ENCODE measurements at regions not wholly inside any gene's neighbourhood (a gene's known extent, or its start where the extent isn't known, plus 50 kb on each side); places are given as distances from the start of the nearest gene placed in this dataset.
"Not testable (repeated sequence)": the region's sequence is repeated elsewhere in the genome, so short reads cannot be mapped to it uniquely, and the experiment has no call there.

DNA sequence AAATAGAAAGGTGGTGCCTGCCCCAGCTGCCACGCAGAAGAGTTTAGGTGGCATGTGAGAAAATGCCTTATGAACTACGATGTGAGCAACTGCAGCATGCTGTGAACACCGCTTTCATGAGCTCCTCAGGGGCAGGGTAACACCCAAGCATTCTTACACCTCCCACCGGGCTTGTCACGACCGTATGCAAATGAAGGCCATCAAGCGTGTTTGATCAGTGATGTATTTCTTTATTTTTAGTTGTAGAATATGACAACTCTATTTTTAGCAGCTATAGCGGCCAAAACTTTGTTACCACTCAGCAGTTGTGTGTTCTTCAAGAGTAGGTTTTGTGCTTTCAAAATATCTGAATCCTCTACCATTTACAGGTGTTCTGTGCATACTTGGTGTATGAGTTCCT is 58.1 kb upstream of the SAMD11 start:
- TF ChIP-seq, protein P1, sequence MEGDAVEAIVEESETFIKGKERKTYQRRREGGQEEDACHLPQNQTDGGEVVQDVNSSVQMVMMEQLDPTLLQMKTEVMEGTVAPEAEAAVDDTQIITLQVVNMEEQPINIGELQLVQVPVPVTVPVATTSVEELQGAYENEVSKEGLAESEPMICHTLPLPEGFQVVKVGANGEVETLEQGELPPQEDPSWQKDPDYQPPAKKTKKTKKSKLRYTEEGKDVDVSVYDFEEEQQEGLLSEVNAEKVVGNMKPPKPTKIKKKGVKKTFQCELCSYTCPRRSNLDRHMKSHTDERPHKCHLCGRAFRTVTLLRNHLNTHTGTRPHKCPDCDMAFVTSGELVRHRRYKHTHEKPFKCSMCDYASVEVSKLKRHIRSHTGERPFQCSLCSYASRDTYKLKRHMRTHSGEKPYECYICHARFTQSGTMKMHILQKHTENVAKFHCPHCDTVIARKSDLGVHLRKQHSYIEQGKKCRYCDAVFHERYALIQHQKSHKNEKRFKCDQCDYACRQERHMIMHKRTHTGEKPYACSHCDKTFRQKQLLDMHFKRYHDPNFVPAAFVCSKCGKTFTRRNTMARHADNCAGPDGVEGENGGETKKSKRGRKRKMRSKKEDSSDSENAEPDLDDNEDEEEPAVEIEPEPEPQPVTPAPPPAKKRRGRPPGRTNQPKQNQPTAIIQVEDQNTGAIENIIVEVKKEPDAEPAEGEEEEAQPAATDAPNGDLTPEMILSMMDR (IDR thresholded peaks at IDR 0.05 in 2 of 3, conservative IDR thresholded peaks at IDR 0.05 in 1 of 3; ENCODE audit: control insufficient read depth in 2 of 3, extremely low read depth in 1 of 3, insufficient read depth in 1 of 3, low read depth in 3 of 3, low read length in 3 of 3), result not testable (repeated sequence)
- TF ChIP-seq GABPA (IDR thresholded peaks at IDR 0.05; ENCODE audit: low read depth); EZH2 (IDR thresholded peaks at IDR 0.05; ENCODE audit: borderline replicate concordance, control insufficient read depth, low read depth, low read length); SMAD5 (IDR thresholded peaks at IDR 0.05; ENCODE audit: low read depth); POLR2A (IDR thresholded peaks at IDR 0.05; ENCODE audit: low read depth, low read length); CBFB (IDR thresholded peaks at IDR 0.05; ENCODE audit: low read depth); SUZ12 (IDR thresholded peaks at IDR 0.05; ENCODE audit: unreplicated experiment); SIN3A (IDR thresholded peaks at IDR 0.05; ENCODE audit: low read depth, low read length); CBX5 (IDR thresholded peaks at IDR 0.05; ENCODE audit: low read depth); TAF1 (IDR thresholded peaks at IDR 0.05; ENCODE audit: borderline replicate concordance, low read depth, low read length): not testable (repeated sequence)
- TF ChIP-seq, protein P2, sequence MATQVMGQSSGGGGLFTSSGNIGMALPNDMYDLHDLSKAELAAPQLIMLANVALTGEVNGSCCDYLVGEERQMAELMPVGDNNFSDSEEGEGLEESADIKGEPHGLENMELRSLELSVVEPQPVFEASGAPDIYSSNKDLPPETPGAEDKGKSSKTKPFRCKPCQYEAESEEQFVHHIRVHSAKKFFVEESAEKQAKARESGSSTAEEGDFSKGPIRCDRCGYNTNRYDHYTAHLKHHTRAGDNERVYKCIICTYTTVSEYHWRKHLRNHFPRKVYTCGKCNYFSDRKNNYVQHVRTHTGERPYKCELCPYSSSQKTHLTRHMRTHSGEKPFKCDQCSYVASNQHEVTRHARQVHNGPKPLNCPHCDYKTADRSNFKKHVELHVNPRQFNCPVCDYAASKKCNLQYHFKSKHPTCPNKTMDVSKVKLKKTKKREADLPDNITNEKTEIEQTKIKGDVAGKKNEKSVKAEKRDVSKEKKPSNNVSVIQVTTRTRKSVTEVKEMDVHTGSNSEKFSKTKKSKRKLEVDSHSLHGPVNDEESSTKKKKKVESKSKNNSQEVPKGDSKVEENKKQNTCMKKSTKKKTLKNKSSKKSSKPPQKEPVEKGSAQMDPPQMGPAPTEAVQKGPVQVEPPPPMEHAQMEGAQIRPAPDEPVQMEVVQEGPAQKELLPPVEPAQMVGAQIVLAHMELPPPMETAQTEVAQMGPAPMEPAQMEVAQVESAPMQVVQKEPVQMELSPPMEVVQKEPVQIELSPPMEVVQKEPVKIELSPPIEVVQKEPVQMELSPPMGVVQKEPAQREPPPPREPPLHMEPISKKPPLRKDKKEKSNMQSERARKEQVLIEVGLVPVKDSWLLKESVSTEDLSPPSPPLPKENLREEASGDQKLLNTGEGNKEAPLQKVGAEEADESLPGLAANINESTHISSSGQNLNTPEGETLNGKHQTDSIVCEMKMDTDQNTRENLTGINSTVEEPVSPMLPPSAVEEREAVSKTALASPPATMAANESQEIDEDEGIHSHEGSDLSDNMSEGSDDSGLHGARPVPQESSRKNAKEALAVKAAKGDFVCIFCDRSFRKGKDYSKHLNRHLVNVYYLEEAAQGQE (IDR thresholded peaks at IDR 0.05; ENCODE audit: low read depth, low read length), result not testable (repeated sequence)
